ENCODE measurements at regions not wholly inside any gene's neighbourhood (a gene's known extent, or its start where the extent isn't known, plus 50 kb on each side); places are given as distances from the start of the nearest gene placed in this dataset.

DNA sequence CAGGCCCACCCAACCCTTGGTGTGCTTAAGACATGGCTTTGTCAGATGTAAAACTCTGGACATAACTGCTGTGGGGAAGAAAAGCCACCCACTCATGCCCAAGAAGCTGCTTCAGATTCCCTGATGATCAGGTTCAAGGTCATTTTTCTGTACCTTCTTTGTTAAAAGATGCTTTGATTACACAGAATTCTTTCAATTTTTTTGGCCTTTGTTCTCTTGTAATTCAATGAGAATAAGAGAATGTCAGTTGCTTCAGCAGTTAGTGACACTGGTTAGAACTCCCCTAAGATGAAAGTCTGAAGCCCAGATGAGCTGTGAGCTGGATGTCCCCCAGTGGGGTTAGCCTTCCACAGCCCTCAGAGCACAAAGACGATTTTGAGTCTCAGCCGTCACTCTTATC is 152.7 kb downstream of the CHRM3 start:
- DNase-seq (ENCODE audit: low spot score) = no peak

DNA sequence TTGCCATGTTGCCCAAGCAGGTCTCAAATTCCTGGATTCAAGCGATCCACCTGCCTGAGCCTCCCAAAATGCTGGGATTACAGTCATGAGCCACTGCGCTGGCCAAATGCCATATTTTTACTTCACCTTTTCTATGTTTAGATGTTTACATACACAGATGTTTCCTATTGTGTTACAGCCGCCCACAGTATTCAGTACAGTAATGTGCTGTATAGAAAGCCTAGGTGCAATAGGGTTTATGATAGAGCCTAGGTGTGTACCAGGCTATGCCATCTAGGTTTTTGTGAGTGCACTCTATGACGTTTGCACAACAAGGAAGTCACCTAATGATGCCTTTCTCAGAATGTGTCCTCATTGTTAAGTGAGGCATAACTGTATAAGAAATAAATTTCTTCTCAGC is 153.4 kb downstream of the CHRM3 start:
- no peak for DNase-seq (ENCODE audit: low spot score)

DNA sequence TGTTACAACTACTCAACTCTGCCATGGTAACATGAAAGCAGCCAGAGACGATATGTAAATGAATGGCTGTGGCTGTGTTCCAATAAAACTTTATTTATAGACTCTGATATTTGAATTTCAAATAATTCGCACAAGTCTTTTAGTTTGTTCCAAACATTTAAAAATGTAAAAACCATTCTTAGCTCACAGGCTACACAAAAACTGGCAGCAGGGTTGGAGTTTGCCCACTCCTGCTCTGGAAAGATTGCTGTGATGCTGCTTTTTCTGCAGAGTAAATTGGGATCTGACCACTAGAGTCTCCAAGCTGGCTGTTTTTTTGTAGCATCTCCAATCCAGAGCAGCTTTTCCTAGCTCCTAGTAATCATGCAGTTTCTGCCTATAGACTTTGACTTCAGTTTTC is 157.5 kb downstream of the CHRM3 start:
- DNase-seq (ENCODE audit: low spot score) = no peak

DNA sequence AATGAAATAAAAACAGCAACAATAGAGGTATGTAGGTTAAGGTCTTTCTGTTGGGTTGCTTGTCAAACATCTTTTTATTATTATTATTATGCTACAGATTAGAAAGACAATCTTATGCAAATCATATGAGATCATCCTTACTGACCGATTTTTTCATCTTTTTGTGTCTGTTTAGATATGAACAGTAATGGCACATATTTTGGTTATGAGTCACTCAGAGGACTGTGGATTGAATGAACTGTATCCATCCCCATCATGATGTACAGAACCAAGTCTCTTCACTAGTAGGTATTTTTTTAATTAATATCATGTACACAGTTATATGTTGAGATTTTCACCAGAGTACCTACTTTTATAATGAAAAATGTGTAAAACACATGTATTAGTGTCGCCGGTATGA is 159.1 kb downstream of the CHRM3 start:
- DNase-seq (ENCODE audit: low spot score) = no peak

DNA sequence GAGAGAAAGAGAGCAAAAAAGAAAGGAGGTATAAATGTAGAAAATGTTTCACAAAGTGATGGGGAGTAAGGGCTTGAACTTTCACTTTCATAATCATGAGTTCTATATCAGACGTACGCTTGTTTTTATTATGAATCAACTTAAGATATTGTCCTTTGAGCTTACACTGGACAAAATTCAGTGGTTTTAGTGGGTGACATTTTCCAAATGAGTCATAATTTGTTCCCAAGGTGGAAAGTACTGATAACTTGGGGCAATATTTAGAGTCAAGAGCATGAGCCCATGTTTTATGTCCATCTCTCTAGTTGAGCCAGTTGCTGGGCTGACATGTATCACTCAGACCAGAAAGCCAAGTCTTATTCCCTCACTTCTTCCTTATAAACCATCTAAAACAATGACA is 161.6 kb downstream of the CHRM3 start:
- DNase-seq (ENCODE audit: low spot score) = no peak

DNA sequence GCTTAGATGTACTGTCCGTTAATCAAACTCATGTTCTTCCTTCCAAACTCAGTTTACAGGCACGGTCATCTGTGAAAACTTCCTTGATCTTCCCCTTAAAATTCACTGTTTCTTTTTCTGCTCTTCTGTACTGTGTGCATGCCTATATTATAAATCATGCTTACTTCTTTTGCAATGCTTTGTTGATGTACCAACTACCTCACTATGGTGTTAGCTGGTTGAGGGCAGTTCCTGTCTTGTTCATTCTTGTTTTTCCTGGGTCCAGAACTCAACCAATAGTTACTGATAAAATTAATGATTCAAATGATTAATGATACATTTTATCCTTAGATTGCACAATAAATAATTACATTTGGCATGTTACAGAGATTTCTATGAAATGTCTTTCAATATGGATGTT is 163.8 kb downstream of the CHRM3 start:
- DNase-seq (ENCODE audit: low spot score) = no peak

DNA sequence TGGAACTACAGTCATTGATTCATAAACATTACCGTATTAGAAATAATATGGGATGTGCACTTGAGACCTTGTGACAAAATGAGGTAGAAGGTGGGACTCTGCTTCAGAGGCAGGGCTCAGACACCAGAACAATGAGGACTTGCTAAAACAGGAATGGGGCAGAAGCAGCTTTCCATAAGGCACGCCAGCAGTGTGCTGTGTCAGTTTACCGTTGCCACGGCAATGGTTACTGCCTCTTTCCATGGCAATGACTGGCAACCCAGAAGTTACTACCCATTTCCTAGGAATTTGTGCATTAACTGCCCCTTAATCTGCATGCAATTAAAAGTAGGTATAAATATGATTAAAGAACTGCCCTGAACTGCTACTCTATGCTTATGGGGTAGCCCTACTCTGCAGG is 169.0 kb downstream of the CHRM3 start:
- no peak for DNase-seq (ENCODE audit: low spot score)

DNA sequence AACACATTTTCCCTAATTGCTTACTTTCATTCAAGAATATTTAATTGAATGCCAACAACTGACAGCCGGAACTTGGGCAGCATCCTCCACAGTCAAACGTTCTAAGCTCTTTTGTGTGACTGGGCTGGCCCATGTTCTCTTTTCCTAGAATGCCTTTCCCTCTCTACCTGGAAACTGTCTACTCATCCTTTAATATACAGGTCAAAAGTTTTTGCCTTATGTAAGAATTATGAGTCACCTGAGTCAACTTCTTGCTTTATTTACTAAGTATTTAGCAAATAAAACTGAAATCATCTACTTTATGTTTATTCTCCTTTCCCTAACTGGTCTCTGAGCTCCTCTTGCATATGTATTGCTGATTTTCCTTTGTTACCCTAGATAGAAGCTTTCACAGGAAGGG is 172.2 kb downstream of the CHRM3 start:
- DNase-seq (ENCODE audit: low spot score) = no peak

DNA sequence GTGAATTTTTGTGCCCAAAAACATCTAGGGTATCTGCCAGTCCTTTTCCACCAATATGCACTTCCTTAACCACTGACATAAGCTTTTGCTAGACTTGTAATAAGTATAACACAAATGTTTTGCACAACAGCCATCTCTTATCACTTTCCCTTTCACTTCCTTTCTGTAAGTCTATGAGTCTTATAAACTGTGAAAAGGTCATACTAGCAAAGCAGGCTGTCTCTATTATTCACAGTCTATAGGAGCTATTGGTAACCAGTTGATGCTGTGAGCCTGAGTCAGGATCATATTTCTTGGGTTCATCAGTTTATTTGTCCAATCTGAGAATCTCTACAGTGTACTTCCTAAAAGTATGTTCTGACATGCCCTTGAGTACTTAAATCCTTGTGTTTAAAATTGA is 172.6 kb downstream of the CHRM3 start:
- DNase-seq (ENCODE audit: low spot score) = no peak

DNA sequence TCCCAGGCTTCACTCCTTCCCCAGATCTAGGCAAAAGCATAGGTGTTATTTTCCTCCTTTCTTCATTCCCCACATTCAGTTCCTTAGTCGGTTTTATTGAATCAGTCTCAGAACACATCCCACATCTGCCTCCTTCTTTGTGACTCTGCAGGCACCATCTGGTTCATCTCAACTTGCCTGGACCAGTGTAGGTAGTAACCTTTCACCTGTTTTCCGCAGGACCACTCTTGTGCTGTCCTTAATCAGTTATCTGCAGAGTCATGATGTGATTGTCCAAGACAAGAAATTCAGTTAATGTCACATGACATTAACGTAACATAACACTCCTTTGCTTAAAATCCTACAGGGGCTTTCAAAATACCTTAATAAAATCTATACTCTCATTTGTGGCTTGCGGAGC is 174.6 kb downstream of the CHRM3 start:
- no peak for DNase-seq (ENCODE audit: low spot score)

DNA sequence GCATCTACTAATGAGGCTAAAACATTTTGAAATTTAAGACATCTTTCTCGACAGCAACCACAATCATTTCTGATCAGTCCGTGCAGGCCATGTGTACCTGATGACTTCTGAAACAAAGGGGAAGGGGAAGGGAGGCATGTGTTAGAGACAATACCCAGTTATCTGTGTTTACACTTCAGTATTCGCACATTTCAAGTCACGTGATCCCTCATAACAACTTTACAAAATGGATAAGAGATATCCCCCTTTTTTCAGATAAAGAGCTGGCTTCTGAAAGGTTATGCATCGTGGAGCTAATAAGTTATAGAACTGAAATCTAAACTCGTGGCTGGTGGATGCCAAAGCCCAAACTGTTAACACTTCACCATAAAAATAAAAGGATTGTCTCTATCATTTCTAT is 175.7 kb downstream of the CHRM3 start:
- no peak for DNase-seq (ENCODE audit: low spot score)

DNA sequence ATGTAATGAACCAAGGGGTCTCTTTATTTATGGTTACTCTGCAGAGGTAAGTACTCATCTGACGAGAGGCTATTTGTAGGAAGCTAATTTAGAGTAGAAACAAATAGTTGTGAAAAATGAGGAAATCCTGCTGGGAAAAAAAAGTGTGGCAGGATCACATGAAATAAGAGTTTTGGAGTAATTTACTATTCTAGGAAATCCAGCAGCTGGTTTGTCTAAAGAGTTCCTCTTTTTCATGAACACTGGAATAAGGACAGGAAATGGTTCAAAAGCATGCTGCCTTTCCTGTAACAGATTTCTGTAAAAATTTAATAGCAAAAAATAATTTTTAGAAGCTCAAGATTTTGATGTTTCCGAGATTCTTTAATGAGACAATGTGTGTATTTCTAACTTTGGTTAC is 177.3 kb downstream of the CHRM3 start:
- no peak for DNase-seq (ENCODE audit: low spot score)

DNA sequence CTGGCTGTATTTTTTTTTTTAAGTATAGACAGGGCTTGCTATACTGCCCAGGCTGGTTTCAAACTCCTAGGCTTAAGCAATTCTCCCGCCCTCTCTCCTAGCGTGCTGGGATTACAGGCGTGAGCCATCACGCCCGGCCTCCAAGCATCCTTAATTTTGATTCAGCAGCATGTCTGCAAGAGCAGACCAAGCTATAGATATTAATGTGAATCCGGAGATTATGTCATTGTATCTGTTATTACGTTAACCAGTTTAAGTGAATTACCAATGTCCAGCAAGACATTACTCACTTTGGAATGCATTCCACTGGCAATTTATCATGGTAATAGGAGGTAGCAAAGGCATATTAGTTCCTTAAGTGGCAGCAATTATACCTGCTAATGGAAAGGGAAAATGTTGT is 179.7 kb downstream of the CHRM3 start:
- DNase-seq (ENCODE audit: low spot score) = no peak

DNA sequence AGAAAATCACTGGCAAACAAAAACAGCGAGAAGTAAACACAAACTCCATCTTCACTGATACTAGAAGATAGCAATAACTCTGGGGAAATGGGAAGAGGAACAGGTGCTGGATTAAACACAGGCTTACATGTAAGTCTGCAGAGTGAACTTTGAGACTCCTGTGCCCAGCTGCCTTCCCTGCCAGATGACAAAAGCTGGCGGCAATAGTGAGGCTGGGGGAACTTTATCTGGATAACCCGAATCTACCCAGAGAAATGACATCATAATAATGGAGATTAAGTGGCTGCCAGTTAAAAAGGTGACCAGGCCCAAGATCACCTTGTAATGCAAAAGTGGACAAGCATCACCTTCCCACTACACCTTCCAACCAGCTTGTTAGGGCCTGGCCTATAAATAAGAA is 184.5 kb downstream of the CHRM3 start:
- DNase-seq (ENCODE audit: low spot score) = no peak

DNA sequence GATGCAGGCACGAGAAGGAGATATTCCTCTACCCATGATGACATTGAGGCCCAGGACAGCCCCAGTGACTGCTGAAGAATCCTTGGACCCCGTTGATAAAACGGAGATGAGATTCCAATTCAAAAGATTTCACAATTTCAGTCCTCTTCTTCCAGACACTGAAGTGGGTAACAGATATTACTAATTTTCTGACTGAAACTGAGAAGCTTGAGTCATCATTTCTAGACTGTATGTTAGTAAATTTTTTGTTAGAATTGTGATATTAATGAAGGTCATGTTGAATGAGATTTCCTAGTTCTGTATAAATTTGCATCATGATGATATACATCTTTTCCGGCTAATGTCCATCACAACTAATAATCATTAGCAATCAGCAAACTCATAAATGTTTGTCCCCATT is 185.8 kb downstream of the CHRM3 start:
- DNase-seq (ENCODE audit: low spot score) = no peak

DNA sequence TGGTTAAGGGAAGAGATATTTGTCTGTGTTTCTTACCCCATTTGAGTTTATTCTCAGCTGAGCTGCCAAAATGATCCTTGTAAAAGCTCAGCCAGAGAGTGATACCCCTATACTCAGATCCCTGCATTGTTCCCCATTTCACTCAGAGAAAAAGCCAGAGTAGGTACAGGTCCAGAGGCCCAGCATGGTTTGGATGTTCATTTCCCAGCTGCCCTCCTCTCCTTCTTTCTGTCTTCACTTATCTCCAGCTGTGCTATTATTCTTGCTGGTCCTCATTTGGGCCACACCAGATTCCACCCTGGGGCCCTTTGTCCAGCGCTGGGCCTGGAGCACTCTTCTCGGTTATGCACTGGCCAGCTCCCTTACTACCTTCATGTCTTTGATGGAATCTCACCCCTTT is 187.7 kb downstream of the CHRM3 start:
- no peak for DNase-seq (ENCODE audit: low spot score)

DNA sequence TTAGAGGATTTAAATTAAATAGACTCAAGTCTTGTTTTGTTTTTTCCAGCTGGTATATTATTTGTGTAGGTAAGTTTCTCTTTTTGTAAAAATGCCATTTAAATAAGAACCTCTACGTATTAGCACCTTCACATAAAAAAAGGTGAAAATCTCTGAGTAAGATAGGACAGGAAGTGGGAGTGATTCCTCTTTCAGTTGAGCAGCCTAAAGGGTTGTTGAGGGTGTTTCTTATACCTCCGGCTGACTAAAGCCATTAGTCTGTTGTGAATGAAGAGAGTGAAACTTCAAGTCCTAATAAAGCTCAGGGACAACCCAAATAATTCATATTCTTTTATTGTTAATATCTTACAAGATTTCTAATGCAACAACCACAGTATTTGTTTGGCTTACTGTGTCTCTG is 188.7 kb downstream of the CHRM3 start:
- no peak for DNase-seq (ENCODE audit: low spot score)

DNA sequence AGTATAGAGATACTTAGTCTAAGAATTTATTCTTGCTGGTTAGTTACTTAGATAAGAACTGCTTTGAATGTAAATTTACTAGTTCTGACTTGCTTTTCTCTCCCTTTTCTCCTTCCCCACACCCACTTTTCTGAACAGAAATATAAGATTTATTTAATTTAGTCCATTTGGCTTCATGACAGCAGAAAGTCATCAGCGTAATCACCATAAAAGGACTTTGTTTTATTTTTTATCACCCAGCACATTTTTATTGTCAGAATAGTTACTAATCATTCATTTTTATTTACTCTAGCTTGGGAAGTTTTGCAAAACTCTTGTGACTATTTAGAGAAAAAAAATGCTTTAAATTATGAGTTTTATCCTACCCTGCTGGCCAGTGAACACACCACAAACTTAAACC is 197.2 kb downstream of the CHRM3 start:
- DNase-seq (ENCODE audit: low spot score) = no peak

DNA sequence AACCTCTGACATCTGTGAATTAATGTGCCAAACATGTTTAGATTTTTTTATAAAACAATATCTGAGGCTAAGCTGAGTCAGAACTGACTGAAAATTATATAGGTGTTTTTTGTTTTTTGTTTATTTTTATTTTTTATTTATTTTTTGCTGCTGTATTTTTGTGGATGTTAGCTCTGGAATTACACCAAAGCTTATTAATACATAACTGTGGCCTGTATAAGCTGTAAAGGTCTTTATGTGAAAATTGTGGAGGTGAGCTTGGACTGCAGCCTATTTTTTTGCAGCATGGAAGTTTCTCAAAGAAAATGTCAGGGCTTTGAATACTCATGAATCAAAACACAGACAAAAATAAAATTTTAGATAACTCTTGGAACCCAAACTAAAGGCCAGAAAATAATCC is 199.8 kb downstream of the CHRM3 start:
- DNase-seq (ENCODE audit: low spot score) = no peak

DNA sequence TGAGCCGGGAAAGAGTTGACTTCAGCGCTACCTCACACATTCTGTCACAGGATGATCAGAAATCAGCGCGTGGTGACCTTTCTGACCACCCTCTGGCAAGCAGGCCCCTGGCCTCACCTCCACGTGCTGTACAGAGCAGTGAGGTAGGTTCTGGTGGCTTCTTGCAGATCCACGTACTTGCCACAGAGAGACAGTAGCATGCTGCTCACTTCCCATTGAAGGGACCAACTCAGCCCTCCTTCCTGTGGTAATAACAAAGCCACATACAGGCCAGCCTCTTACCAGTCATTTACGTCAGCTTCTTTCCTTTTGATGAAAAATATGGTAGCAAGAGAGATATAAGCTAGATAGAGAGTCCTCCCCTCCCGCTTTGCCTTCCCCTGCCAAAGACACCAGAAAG is 200.7 kb downstream of the CHRM3 start:
- DNase-seq (ENCODE audit: low spot score) = no peak

DNA sequence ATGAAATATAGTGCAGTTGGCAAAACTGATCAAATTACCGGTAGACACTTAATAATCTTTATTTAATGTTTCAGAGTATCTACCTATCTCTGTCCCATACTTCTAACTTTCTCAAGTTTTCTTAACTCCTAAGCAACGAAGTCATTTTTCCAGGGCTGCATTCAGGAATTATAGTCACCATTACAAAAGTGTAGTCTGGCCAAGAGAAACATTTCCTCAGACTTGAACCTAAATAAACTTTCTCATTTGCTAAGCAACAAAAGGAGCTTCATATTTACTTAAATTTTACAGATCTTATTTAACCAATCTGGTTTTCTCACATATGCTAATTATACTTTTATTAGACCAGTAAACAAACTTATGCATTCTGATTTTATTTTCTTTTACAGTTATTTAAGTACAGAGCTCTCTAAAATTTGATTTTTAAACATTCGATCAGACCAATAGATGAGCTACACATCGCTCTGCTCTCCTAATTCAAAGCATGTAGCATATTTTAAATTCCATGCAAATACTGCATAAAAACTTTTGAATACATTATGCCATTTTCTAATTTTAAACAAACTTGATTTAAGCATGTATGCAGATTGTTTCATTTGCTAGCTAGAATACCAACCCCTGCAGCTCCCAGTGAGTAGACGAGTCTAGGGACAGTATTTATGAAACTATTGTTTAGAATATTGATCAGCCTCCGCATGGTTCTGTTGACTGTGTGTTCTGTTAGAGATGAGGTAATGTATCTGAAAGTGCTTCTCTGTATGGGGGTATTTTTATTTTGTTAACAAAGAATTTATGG is 201.4 kb downstream of the CHRM3 start:
- no peak for DNase-seq (ENCODE audit: low spot score)

DNA sequence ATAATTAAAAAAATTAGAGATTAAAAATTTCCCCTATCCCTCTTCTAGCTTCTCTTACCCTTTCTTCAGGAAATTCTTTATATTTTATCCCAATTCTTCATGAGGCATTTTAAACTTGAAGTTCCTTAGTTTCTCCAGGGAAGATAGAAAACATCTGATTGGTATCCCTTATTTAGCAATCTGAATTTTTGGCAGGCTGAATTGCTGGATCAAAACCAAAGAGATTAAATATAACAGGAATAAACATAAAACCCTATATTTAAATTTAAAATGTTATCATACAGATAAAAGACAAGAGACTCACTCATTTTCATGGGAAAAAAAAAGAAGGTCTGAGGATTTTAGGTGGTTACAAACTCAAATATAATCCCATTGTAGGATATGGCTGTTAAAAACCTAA is 204.2 kb downstream of the CHRM3 start:
- no peak for DNase-seq (ENCODE audit: low spot score)

DNA sequence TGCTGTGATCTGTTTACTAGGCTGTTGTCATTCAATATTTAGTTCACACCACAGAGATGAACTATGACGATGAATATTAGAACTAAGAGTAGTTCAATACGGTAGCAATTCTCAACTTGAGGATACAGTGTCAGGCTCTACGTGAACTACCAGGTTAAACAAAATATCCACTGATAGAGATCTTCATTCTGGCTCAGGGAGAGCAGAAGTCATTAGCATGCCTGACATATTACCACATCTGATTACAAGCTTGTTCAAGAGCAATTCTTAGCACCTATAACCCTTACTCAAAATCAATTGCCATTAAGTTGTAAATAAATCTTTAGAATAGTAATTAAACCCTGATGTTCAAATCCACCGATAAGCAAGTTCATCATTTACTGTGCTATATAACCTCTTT is 207.2 kb downstream of the CHRM3 start:
- DNase-seq (ENCODE audit: low spot score) = no peak

DNA sequence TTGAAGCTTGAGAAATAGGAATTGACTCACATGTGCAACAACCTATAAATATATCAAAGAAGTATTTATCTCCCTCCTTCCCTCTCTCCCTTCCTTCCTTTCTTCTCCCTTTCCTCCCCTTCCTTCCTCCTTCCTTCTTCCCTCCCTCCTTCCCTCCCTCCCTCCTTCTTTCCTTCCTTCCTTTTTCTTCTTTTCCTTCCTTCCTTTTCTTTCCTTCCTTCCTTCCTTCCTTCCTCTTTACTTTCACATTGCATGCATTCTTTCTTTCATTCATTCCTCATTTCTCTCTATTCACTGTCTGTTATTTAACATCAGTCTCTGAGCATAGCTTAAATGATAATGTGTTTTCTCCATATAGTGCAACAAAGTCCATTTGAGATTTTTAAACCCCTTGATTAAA is 214.2 kb downstream of the CHRM3 start:
- no peak for DNase-seq (ENCODE audit: low spot score)

DNA sequence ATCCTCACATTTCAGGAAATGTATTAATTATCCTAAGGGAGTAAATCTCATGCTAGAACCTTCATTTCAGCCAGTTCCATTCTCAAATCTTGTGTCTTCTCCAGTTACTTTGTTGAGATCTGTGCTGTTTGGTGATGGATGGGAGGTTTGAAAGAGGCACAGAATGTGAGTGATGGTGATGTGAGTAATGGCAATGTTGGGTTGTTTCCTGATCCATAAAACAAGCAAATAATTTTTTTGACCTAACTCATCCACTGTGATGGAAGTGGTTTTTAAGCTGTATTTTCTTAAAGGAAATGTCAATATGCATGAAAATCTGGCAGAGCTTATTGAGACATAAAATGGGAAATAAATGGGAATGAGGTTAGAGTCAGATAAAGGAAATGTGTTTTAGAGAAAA is 214.7 kb downstream of the CHRM3 start:
- DNase-seq (ENCODE audit: low spot score) = no peak

Data from HuH-7 (cell line).